RPMI7951 (cell line): ENCODE measurements at regions not wholly inside any gene's neighbourhood (a gene's known extent, or its start where the extent isn't known, plus 50 kb on each side); places are given as distances from the start of the nearest gene placed in this dataset.

ENCODE experiments used
- DNase-seq: peaks from one replicate; pipeline ENCODE4 v3.0.0-alpha.2; 2012; ENCODE audit warnings: low read depth

GRCh38 chr2:67039517-67040103, 357.5 kb upstream of the ETAA1 start:
- DNase-seq, result no peak

- no peak for DNase-seq
These were observed 356.1 kb upstream of the ETAA1 start for GRCh38 chr2:67041051-67041450.

GRCh38 chr2:67043781-67044478, 353.2 kb upstream of the ETAA1 start:
- DNase-seq, result no peak

- DNase-seq, result no peak
These were observed 350.5 kb upstream of the ETAA1 start for GRCh38 chr2:67046591-67046990.

GRCh38 chr2:67048314-67048713, 348.8 kb upstream of the ETAA1 start:
- no peak for DNase-seq

GRCh38 chr2:67050622-67051021, 346.5 kb upstream of the ETAA1 start:
- no peak for DNase-seq

- no peak for DNase-seq
These were observed 342.4 kb upstream of the ETAA1 start for GRCh38 chr2:67054728-67055127.

- no peak for DNase-seq
These were observed 341.5 kb upstream of the ETAA1 start for GRCh38 chr2:67055387-67056304.

GRCh38 chr2:67057123-67057522, 340.0 kb upstream of the ETAA1 start:
- no peak for DNase-seq

GRCh38 chr2:67057901-67058703, 339.0 kb upstream of the ETAA1 start:
- no peak for DNase-seq

GRCh38 chr2:67065046-67065445, 332.1 kb upstream of the ETAA1 start:
- no peak for DNase-seq

GRCh38 chr2:67066782-67067181, 330.4 kb upstream of the ETAA1 start:
- DNase-seq, result no peak

- no peak for DNase-seq
These were observed 329.5 kb upstream of the ETAA1 start for GRCh38 chr2:67067656-67068055.

GRCh38 chr2:67070826-67071225, 326.3 kb upstream of the ETAA1 start:
- DNase-seq, result no peak

- no peak for DNase-seq
These were observed 322.1 kb upstream of the ETAA1 start for GRCh38 chr2:67075056-67075455.

GRCh38 chr2:67075530-67076238, 321.4 kb upstream of the ETAA1 start:
- no peak for DNase-seq

- no peak for DNase-seq
These were observed 320.9 kb upstream of the ETAA1 start for GRCh38 chr2:67076239-67076624.

GRCh38 chr2:67079729-67080128, 317.4 kb upstream of the ETAA1 start:
- no peak for DNase-seq

- no peak for DNase-seq
These were observed 314.3 kb upstream of the ETAA1 start for GRCh38 chr2:67082813-67083212.

- DNase-seq, result no peak
These were observed 313.2 kb upstream of the ETAA1 start for GRCh38 chr2:67083951-67084350.

GRCh38 chr2:67085146-67085545, 312.0 kb upstream of the ETAA1 start:
- no peak for DNase-seq
